Fibroblast of the aortic adventitia (primary cell): ENCODE measurements at regions not wholly inside any gene's neighbourhood (a gene's known extent, or its start where the extent isn't known, plus 50 kb on each side); places are given as distances from the start of the nearest gene placed in this dataset.

Experiments
- DNase-seq: peaks from one replicate; pipeline ENCODE4 v3.0.0-alpha.2; 2010; ENCODE audit warnings: low read depth
- H3K4me3 ChIP-seq: 2 replicates; pipeline ENCODE4 v1.5.1; 2011; ENCODE audit warnings: low read depth, mild to moderate bottlenecking, control low read depth, low read length, moderate library complexity
- CTCF ChIP-seq: IDR thresholded peaks from 2 replicates; pipeline ENCODE4 v1.5.1; 2011; ENCODE audit warnings: mild to moderate bottlenecking, low read length, control low read depth, inconsistent platforms; ENCODE audit not compliant: insufficient read depth

- no peak for DNase-seq
- TF ChIP-seq CTCF = no peak
- H3K4me3 ChIP-seq = no peak overlapping the region
Observed at GRCh38 chr2:24439971-24440340, 51.1 kb upstream of the NCOA1 start.

- TF ChIP-seq CTCF = no peak
- H3K4me3 ChIP-seq = no peak overlapping the region
- DNase-seq = no peak
Observed at GRCh38 chr2:24439280-24439970, 51.6 kb upstream of the NCOA1 start.

- no peak overlapping the region for H3K4me3 ChIP-seq
- DNase-seq = peak; percentile 80
- TF ChIP-seq CTCF = no peak
Observed at GRCh38 chr2:24438106-24438505, 52.9 kb upstream of the NCOA1 start.

- no peak overlapping the region for H3K4me3 ChIP-seq
- peak; percentile 74 for DNase-seq
- TF ChIP-seq CTCF = no peak
Observed at GRCh38 chr2:24435391-24436316, 55.4 kb upstream of the NCOA1 start.

GRCh38 chr2:24434541-24434940 is 56.5 kb upstream of the NCOA1 start:
- DNase-seq = peak; percentile 33
- TF ChIP-seq CTCF = no peak

GRCh38 chr2:24432735-24433134 is 58.3 kb upstream of the NCOA1 start:
- TF ChIP-seq CTCF = no peak
- no peak for DNase-seq

More at GRCh38 chr2:24434541-24434940, 56.5 kb upstream of the NCOA1 start:
- no peak overlapping the region for H3K4me3 ChIP-seq

More at GRCh38 chr2:24432735-24433134, 58.3 kb upstream of the NCOA1 start:
- H3K4me3 ChIP-seq = no peak overlapping the region
